VCaP (cell line): ENCODE measurements at regions not wholly inside any gene's neighbourhood (a gene's known extent, or its start where the extent isn't known, plus 50 kb on each side); places are given as distances from the start of the nearest gene placed in this dataset.

Experiments used
- H3K27ac ChIP-seq: fragments of 450-650 bp; 2 replicates; pipeline ENCODE4 v1.5.1; 2017
- TF ChIP-seq, protein P1 (sequence below): fragments of 450-650 bp; conservative IDR thresholded peaks from 2 replicates; pipeline ENCODE4 v1.5.1; 2017; ENCODE audit warnings: mild to moderate bottlenecking, moderate library complexity

DNA sequence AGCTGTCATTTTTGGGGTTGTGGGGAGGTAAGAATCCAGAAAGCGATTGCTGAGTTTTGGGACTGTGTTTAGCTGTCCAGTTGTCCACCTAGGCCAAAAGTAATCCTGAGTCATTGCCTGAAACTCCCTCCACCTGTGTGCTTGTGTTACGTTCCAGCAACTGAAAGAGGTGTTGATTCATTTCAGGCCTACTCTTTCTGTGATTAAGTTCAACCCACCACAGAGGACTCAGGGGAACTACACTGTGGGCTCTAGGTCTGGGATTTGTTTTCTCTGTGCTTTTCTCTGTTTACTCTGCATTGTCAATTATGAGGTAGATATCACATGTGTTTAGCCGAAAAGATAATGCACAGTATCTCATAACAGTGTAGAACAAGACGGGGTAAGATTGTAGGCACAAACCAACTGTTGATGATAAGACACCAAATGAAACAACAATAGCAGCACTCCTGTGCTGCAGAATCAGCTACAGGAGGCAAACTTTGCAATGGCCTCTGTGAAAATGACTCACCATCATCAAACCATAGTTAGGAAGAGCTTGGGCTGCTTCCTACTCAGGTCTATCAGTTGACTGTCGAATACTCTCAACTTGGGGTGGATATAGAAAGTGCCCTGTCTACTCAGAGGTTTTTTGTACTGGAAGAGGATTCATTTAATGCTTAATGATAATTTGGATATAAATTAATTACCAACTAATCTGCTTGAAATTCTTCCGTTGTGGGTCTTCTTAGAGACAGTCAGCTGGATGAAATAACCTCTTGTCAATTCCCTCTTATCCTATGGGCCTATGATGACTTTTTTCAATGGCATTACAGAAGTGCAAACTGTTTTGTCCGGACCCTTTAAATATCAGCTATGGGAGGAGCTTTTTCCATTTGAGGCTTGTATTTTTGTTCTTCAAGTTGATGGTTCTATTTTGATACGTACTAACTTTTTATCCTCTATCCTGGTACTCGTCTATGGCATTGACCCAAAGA lies 385.9 kb downstream of the BMP4 start:
- TF ChIP-seq, protein P1, sequence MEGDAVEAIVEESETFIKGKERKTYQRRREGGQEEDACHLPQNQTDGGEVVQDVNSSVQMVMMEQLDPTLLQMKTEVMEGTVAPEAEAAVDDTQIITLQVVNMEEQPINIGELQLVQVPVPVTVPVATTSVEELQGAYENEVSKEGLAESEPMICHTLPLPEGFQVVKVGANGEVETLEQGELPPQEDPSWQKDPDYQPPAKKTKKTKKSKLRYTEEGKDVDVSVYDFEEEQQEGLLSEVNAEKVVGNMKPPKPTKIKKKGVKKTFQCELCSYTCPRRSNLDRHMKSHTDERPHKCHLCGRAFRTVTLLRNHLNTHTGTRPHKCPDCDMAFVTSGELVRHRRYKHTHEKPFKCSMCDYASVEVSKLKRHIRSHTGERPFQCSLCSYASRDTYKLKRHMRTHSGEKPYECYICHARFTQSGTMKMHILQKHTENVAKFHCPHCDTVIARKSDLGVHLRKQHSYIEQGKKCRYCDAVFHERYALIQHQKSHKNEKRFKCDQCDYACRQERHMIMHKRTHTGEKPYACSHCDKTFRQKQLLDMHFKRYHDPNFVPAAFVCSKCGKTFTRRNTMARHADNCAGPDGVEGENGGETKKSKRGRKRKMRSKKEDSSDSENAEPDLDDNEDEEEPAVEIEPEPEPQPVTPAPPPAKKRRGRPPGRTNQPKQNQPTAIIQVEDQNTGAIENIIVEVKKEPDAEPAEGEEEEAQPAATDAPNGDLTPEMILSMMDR: no peak
- H3K27ac ChIP-seq: no peak overlapping the region

DNA sequence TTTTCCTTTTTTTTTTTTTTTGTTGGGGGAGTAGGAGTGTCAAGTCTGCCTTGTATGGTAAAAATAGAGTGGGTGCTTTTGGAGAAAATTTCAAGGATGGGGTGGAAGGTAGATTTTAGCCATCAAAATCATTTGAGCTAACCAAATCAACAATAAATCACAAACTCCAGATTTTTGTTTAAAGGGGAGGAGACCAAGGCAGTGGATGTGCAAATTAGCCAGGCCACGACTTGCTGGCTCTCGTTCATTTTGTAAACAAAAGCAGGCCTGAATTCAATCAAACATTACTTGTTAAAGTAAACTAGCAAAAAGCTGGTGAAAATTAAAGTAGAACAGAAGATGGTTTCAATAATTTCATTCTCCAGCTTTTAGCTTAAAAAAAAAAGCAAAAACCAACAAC lies 387.2 kb downstream of the BMP4 start:
- TF ChIP-seq, protein P1: no peak
- H3K27ac ChIP-seq: no peak overlapping the region

DNA sequence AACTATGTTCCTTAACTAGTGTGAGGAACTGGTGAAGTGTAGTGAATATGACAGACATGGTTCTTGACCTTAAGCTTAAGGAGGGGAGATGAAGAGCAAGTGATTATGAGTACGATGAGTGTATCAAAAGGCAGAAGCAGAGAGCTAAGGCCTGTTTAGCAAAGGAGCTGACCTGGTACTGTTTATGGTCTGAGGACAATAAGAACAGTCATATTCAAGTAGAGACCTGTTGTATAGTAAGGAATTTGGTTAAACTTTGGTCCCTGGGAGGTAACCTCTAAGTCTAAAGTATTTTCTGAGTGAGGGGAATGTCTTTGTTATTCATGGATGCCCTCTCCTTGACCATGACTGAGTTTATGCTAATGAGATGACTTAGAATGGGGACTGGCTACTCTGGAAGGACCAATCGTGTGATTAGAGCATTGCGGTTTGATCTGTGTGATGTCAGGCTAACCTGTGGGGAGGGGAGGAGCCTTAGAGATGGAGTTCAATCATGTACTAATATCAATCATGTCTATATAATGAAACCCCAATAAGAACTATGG lies 389.3 kb downstream of the BMP4 start:
- TF ChIP-seq, protein P1: no peak
- no peak overlapping the region for H3K27ac ChIP-seq

GRCh38 chr14:53564870-53565269 lies 391.8 kb downstream of the BMP4 start:
- H3K27ac ChIP-seq: no peak overlapping the region
- TF ChIP-seq, protein P1: no peak

GRCh38 chr14:53563628-53564027 lies 393.0 kb downstream of the BMP4 start:
- TF ChIP-seq, protein P1: no peak
- H3K27ac ChIP-seq: no peak overlapping the region

- TF ChIP-seq, protein P1: no peak
- no peak overlapping the region for H3K27ac ChIP-seq
These were observed 400.1 kb upstream of the DDHD1 start for GRCh38 chr14:53553221-53553620.

DNA sequence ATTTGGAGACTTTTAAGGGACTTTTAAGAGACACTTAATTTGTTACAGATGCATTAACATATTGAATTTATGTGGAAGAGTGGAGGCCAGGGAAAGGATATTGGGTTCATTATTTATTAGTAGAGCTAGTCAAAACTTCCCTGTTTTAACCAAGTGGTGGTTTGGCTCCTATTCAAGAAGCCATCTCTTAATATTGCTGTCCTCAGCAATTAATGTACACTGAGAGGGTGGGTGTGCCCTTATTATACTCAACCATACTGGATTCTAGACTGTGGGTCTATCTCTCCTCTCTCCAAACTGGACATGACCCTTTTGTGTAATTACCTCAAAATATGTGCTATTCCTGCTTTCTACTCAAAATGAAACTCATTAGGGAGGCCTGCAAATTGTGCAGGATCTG lies 398.7 kb upstream of the DDHD1 start:
- TF ChIP-seq, protein P1: no peak
- H3K27ac ChIP-seq: no peak overlapping the region
